T-helper 1 cell treated with Interleukin-12 subunit alpha and Interleukin-12 subunit beta and Interleukin-4 antibody, amounts not matched to agents 30 ng/mL and 1 ng/mL, for 36 hours (primary cell): ENCODE measurements at regions not wholly inside any gene's neighbourhood (a gene's known extent, or its start where the extent isn't known, plus 50 kb on each side); places are given as distances from the start of the nearest gene placed in this dataset.

Experiments
- intact Hi-C: fragments of 100-400 bp; cut with micrococcal nuclease; formaldehyde crosslinking; loops from one replicate; pipeline ENCODE4 v1.15.1; 2024

GRCh38 chr4:114509340-114509739 is 89.3 kb upstream of the UGT8 start:
- intact Hi-C loops: no loop called here

GRCh38 chr4:114512595-114513295 is 85.9 kb upstream of the UGT8 start:
- intact Hi-C loops: no loop called here

- intact Hi-C loops: no loop called here
Measured at GRCh38 chr4:114519368-114519767, 79.2 kb upstream of the UGT8 start.

GRCh38 chr4:114527170-114527569 is 71.4 kb upstream of the UGT8 start:
- intact Hi-C loops: no loop called here

- intact Hi-C loops: no loop called here
Measured at GRCh38 chr4:114527637-114528036, 71.0 kb upstream of the UGT8 start.

GRCh38 chr4:114535725-114536124 is 62.9 kb upstream of the UGT8 start:
- intact Hi-C loops: no loop called here

DNA sequence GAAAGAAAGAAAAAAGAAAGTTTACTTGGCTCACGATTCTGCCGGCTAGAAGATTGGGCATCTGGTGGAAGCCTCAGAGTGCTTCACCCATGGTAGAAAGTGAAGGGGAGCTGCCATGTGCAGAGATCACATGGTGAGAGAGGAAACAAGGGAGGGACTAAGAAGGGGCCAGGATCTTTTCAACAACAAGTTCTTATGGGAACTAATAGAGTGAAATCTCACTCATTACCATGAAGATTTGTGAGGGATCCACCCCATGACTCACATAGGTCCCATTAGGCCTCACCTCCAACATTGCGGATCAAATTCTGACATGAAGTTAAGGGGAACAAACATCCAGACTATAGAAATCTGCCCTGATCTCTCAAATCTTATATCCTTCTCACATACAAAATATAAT is 61.3 kb upstream of the UGT8 start:
- intact Hi-C loops: no loop called here

DNA sequence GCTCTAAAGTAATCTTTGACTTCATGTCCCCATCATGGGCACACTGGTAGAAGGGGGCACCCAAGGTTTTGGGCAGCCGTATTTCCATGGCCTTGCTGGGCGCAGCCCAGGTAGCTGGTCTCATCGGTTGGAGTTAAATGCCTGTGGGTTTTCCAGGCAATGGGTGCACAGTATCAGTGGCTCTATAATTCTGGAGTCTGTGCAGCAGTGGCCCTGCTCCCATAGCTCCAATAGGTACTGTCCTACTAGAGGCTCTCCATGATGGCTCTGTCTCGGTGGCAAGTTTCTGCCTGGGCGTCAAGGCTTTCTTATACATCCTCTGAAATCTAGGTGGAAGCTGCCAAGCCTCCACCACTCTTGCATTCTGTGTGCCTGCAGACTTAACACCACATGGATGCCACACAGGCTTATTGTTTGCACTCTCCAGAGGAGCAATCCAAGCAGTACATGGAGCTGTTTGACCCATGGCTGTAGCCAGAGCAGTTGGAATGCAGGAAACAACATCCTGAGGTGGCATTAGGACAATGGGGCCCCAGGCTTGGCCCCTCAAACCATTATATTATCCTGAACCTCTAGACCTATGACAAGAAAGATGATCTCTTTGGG is 60.5 kb upstream of the UGT8 start:
- intact Hi-C loops: no loop called here

- intact Hi-C loops: no loop called here
Measured at GRCh38 chr4:114539985-114540384, 58.6 kb upstream of the UGT8 start.

GRCh38 chr4:114547340-114548134 is 51.1 kb upstream of the UGT8 start:
- intact Hi-C loops: no loop called here
